ENCODE measurements at regions not wholly inside any gene's neighbourhood (a gene's known extent, or its start where the extent isn't known, plus 50 kb on each side); places are given as distances from the start of the nearest gene placed in this dataset.
"Not testable (repeated sequence)": the region's sequence is repeated elsewhere in the genome, so short reads cannot be mapped to it uniquely, and the experiment has no call there.

DNA sequence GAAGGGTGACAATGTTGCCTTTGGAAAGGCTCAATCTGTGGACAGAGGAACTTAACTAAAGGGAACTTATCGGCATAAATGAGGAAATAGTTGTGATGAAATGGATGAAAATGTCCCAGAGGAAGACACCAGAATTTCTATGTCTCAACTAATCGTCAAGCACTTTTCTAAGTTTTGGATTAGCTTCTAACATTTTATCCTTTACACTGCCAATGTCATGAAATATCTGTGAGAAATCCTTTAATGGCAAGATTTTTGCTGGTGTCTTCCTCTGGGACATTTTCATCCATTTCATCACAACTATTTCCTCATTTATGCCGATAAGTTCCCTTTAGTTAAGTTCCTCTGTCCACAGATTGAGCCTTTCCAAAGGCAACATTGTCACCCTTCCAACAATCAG is 86.3 kb upstream of the BTG1 start:
- DNase-seq (ENCODE audit: low spot score), result not testable (repeated sequence)

DNA sequence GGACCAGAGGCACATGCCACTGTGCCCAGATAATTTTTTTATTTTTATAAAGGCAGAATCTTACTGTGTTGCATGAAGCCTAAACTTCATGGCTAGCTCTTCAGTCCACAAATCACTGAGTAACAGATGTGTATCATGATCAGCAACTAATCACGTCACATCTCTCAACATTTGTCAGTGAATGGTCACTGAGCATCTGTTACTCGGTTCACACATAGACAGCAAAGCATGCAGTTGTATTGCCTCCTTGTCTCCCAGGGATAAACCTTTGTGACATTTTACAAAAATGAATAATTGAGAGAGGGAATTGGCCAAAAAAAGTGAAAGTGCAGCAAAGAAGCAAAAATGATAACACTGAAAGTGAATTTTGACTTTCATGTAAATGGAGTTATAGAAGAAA is 85.9 kb upstream of the BTG1 start:
- DNase-seq (ENCODE audit: low spot score), result not testable (repeated sequence)

DNA sequence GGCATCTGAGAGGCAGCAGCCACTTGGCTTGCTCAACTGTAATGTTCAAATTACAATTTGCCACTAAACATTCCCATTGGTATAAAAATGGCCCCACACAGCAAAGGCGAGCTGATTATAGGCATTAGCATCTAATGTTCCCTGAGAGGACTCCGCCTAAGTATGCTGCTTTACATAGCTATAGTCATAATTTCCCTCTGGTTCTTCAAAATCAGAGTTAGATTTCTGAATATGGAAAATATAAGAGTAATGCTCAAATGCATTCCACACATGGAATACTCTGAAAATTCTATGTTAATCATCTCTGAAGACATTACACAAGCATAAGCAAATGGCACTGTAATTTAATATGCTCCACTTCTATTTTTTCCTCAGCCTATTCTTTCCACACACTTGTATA is 83.7 kb upstream of the BTG1 start:
- DNase-seq (ENCODE audit: low spot score), result no peak

GRCh38 chr12:92226961-92227360 is 81.3 kb upstream of the BTG1 start:
- no peak for DNase-seq (ENCODE audit: low spot score)

GRCh38 chr12:92226071-92226661 is 80.5 kb upstream of the BTG1 start:
- DNase-seq (ENCODE audit: low spot score), result no peak

GRCh38 chr12:92224685-92225331 is 79.2 kb upstream of the BTG1 start:
- peak; percentile 10 for DNase-seq (ENCODE audit: low spot score)

DNA sequence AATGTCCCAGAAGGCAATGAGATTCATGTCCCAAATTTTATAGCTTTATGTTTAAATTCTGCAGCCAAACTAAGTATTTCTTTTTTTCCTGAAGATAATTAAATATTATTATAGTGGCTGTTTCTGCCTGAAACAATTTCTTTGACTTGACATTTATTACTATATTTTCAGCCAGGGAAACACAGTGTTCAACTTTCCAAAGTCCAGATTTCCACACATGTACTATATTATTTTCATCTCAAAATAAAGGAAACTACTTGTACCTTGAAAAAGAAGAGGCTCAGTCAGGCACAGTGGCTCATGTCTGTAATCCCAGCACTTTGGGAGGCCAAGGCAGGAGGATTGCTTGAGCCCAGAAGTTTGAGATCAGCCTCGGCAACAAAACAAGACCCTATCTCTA is 77.8 kb upstream of the BTG1 start:
- DNase-seq (ENCODE audit: low spot score), result no peak

DNA sequence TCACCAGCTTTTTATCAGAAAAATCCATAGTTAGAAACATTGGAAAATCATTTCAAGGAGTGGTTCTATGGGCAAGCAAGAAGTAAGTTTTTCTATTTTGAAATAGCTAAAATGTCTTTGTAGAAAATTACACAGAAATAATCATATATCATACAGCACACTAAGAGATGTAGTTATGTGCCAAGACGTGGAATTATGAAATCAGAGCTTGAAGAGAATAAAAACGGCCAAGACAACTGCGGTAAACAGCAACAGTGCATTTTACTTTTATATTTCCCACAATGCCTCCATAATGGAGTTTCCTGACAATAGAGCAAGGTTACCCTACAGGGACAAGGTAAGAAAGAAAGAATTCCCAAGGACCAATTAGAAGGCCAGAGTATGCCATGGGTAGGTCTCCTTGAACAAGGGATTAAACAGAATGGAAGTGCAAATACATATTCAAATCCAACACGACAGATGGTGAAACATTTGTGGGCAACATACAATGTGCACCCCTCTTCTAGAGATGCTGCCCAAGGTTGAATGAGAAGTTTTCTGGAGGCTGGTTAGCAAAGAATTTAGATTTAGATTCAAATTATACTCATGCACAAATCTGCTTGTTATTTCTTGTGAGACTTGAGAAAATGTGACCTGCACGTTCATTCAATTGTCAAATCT is 76.1 kb upstream of the BTG1 start:
- no peak for DNase-seq (ENCODE audit: low spot score)

GRCh38 chr12:92218394-92219077 is 72.9 kb upstream of the BTG1 start:
- no peak for DNase-seq (ENCODE audit: low spot score)

DNA sequence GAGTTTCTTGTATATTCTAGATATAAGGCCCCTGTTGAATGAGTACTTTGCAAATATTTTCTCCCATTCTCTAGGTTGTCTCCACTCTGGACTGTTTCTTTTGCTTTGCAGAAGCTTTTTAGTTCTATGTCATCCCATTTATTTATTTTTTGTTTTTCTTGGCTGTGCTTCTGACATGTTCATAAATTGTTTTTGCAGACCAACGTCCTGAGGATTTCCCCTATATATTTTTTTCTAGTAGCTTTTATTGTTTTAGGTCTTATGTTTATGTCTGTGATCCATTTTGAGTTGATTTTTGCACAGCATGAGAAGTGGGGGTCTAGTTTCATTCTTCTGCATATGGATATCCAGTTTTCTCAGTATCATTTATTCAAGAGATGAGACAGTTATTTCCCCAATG is 70.4 kb upstream of the BTG1 start:
- DNase-seq (ENCODE audit: low spot score), result no peak

GRCh38 chr12:92215358-92215757 is 69.7 kb upstream of the BTG1 start:
- DNase-seq (ENCODE audit: low spot score), result no peak

DNA sequence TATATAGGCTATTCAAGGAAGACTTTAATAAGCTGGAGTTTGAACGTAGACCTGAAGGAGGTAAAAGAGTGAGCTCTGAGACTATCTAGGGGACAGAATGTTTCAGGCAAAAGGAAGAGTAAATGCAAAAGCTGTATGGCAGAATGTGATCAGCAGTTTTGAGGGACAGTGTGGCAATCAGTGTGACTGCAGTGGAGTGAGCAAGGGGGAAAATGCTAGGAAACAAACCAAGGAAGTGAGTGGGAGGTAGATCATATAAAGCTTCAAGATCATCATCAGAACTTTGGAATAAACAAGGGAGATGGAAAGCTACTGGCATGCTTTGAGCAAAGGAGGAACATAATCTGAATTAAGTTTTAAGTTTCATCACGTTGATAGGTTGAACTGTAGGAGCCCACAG is 67.5 kb upstream of the BTG1 start:
- DNase-seq (ENCODE audit: low spot score), result no peak

DNA sequence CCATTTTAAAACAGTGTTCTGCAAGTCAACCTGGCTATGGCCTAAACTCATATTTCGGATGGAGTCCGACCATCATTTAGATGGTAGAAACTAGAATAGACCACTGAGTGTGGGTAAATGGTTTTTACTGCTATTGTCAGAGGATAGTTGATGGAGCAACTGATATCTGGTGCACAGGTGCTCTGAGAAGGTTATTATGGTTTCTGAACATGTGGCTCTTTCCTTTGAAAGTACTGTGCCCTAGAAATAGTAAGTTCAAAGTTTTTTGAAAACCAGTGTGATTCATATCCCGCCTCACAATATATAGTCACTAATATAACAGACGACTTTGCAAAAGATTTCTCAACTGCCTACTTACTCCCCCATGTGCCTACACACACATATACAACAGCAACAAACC is 64.4 kb upstream of the BTG1 start:
- no peak for DNase-seq (ENCODE audit: low spot score)

GRCh38 chr12:92208613-92209121 is 63.0 kb upstream of the BTG1 start:
- no peak for DNase-seq (ENCODE audit: low spot score)

DNA sequence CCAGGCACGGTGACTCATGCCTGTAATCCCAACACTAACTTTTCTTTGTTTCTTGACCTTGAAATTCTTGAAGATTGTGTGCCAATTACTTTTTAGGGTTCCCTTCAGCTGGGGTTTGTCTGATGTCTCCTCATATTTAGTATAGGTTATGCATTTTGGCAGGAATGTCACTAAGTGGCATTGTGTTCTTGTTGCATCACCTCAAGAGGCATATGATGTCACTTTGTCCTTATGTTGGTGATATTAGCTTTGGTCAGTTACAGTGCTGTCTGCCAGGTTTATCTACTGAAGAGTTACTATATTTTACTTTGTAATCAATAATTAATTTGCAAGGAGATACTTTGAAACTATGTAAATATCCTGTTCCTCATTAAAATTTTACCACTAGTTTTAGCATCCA is 61.0 kb upstream of the BTG1 start:
- no peak for DNase-seq (ENCODE audit: low spot score)

GRCh38 chr12:92206011-92206410 is 60.4 kb upstream of the BTG1 start:
- DNase-seq (ENCODE audit: low spot score), result no peak

DNA sequence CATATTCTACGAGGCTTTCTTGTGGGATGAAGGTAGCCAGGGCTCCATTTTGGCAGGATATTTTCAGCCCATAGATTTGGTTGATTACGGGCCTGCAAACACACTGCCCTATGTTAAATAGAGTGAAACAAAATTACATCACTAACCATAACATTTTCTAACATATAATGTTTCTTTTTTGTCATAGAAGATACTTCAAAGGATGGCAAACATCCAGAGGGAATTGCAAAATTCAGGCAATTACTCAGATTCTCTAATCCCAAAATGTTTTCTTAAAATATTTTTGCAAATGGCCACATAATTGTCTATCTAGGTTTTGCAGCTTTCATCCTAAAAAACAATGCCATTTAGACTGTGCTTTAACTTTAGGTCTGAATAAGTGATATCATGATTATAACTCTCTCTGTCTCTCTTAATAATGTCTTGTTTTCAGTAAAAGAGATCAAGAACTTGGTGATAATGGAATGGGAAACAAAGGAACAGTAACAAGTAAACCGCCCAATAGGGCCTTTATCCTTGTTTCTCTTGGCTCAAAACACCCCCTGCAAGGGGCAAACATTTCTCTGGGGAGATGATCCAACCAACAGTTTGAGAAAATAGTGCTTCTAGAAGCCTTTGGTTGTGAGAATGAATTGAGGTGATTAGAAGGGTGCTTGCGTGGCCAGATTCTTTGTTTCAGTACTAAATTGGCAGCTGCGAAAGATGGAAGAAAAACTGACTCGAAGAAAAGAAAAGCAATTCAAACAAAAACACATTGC is 54.4 kb upstream of the BTG1 start:
- no peak for DNase-seq (ENCODE audit: low spot score)

GRCh38 chr12:92197815-92198214 is 52.2 kb upstream of the BTG1 start:
- no peak for DNase-seq (ENCODE audit: low spot score)

GRCh38 chr12:92196368-92196767 is 50.7 kb upstream of the BTG1 start:
- no peak for DNase-seq (ENCODE audit: low spot score)

Measured in SK-N-DZ (cell line).